ENCODE measurements at regions not wholly inside any gene's neighbourhood (a gene's known extent, or its start where the extent isn't known, plus 50 kb on each side); places are given as distances from the start of the nearest gene placed in this dataset.
A peak's percentile ranks its signal among the peaks of the same experiment; 100 is the strongest.

- peaks cover 3% of the 10 kb centered on the region; the same call in 1 of the 2 replicates for H3K27me3 Mint-ChIP-seq (ENCODE audit: low read depth)
- no peaks in the 10 kb centered on the region for H3K4me1 ChIP-seq (ENCODE audit: insufficient read depth, low read length)
- no peak overlapping the region for H3K18ac ChIP-seq (ENCODE audit: insufficient read length, low read depth, low read length)
- H3K4ac ChIP-seq (ENCODE audit: low read depth, low read length) = no peak overlapping the region
- no peaks in the 10 kb centered on the region for H3K27me3 ChIP-seq (ENCODE audit: insufficient read depth, low read length)
- no peaks in the 10 kb centered on the region for H3K79me1 ChIP-seq (ENCODE audit: insufficient read depth, low read depth, low read length, poor library complexity, severe bottlenecking)
- no peak overlapping the region for H2BK20ac ChIP-seq (ENCODE audit: low read depth, low read length, poor library complexity, severe bottlenecking)
- peak overlapping the region in 1 of 3 experiments; percentile 11; a peak in 1 of 7 replicates for H3K27ac Mint-ChIP-seq
- H4K8ac ChIP-seq (replicated peaks; ENCODE audit: insufficient read length, low read depth, low read length) = no peak overlapping the region
- H2BK120ac ChIP-seq (ENCODE audit: low read depth, low read length, poor library complexity, severe bottlenecking) = no peak overlapping the region
- WGBS (ENCODE audit: extremely low coverage, insufficient read length, low lambda C conversion rate) = no CpG with 5 or more reads among the region's 11 CpGs
- H3T11ph ChIP-seq (ENCODE audit: low read length) = no peak overlapping the region
- H3K27ac ChIP-seq (ENCODE audit: insufficient read length, low read depth, low read length) = no peak overlapping the region
- TF ChIP-seq CTCF (conservative IDR thresholded peaks at IDR 0.05) = no peak
- H3K56ac ChIP-seq (ENCODE audit: insufficient read length, low read depth, low read length) = no peak overlapping the region
- H3K23me2 ChIP-seq (ENCODE audit: insufficient read length, low read depth, low read length, poor library complexity, severe bottlenecking) = no peaks in the 10 kb centered on the region
- no peak overlapping the region for H3K14ac ChIP-seq (ENCODE audit: insufficient read depth, low read length)
- no peak overlapping the region for H4K5ac ChIP-seq (ENCODE audit: insufficient read length, low read depth, low read length)
- H3K36me3 Mint-ChIP-seq (ENCODE audit: insufficient read depth in 1 of 3, low read depth in 3 of 3) = no peaks in the 10 kb centered on the region
- H4K20me1 ChIP-seq (ENCODE audit: control insufficient read depth, insufficient read depth, insufficient read length) = no peaks in the 10 kb centered on the region
- H2AFZ ChIP-seq (ENCODE audit: low read length) = no peak overlapping the region
- no peaks in the 10 kb centered on the region for H3K9me3 ChIP-seq (ENCODE audit: control insufficient read depth, low read depth, low read length)
- peaks cover 9 to 33% of the 10 kb centered on the region in 2 experiments for H3K4me1 Mint-ChIP-seq
- H3K4me3 Mint-ChIP-seq = no peak overlapping the region
- no peak overlapping the region for H3K4me2 ChIP-seq (ENCODE audit: insufficient read depth, insufficient read length, low read length)
- no peak overlapping the region for H2BK15ac ChIP-seq (ENCODE audit: low read depth, low read length)
- DNase-seq = no peak
- no peak overlapping the region for H2AK5ac ChIP-seq (ENCODE audit: insufficient read length, low read length)
- no peak overlapping the region for H3K9ac ChIP-seq (ENCODE audit: extremely low read depth, insufficient read length, low read length)
- H2BK12ac ChIP-seq (ENCODE audit: insufficient read length, low read depth, low read length) = no peak overlapping the region
- H2BK5ac ChIP-seq (ENCODE audit: insufficient read length, low read length) = no peak overlapping the region
- no peak overlapping the region for H3K23ac ChIP-seq (ENCODE audit: insufficient read length, low read depth, low read length)
- H3K9me3 Mint-ChIP-seq = no peaks in the 10 kb centered on the region; a peak in 1 of 5 replicates
- no peak overlapping the region for H4K91ac ChIP-seq (ENCODE audit: insufficient read length, low read depth, low read length)
- H3K79me2 ChIP-seq (ENCODE audit: insufficient read depth, low read length) = no peaks in the 10 kb centered on the region
These were observed 209.2 kb upstream of the APCDD1 start for GRCh38 chr18:10245031-10245845.

Data from H9 (cell line).